H1 (cell line): ENCODE measurements at regions not wholly inside any gene's neighbourhood (a gene's known extent, or its start where the extent isn't known, plus 50 kb on each side); places are given as distances from the start of the nearest gene placed in this dataset.

Experiments
- CTCF ChIA-PET: fragments of 300-600 bp; sonication (Branson Sonifier 250); formaldehyde crosslinking; loops from one replicate; lab custom pipeline; 2021; ENCODE audit not compliant: partially characterized antibody; lab: Charles Lee
- POLR2A ChIA-PET: fragments of 300-600 bp; sonication (Branson Sonifier 250); formaldehyde crosslinking; loops from one replicate; lab custom pipeline; 2021; ENCODE audit warnings: inconsistent platforms; ENCODE audit not compliant: partially characterized antibody; lab: Charles Lee
- DNase-seq, 2 experiments: peaks; one replicate each; pipeline versions ENCODE4 v3.0.0 to v3.0.0-alpha.2; 2010 to 2022; ENCODE audit warnings: low spot score in 2 of 2, low read depth in 1 of 2, mixed read lengths in 1 of 2
- FAIRE-seq: peaks from 2 replicates; lab custom pipeline; 2011; peaks lifted over from hg19 to GRCh38; lab: Jason Lieb, UNC
- H2AFZ ChIP-seq: 2 replicates; pipeline ENCODE4 v1.8.1; 2012; ENCODE audit warnings: low read length, inconsistent platforms
- H2AK5ac ChIP-seq: 2 replicates; pipeline ENCODE4 v1.6.1; 2013; ENCODE audit warnings: low read depth, low read length
- H2BK120ac ChIP-seq: replicated peaks from 2 replicates; pipeline ENCODE3; 2013; ENCODE audit warnings: low read depth, low read length, inconsistent platforms
- H2BK12ac ChIP-seq: 2 replicates; pipeline ENCODE4 v1.6.1; 2013; ENCODE audit warnings: low read depth, low read length
- H2BK15ac ChIP-seq: 2 replicates; pipeline ENCODE4 v1.6.1; 2013; ENCODE audit warnings: low read length
- H2BK20ac ChIP-seq: 2 replicates; pipeline ENCODE4 v1.6.1; 2013; ENCODE audit warnings: low read length
- H2BK5ac ChIP-seq: 2 replicates; pipeline ENCODE4 v1.6.1; 2013; ENCODE audit warnings: low read depth, low read length
- H3K14ac ChIP-seq: 2 replicates; pipeline ENCODE4 v1.6.1; 2013; ENCODE audit warnings: inconsistent platforms; ENCODE audit not compliant: insufficient read length
- H3K18ac ChIP-seq: 2 replicates; pipeline ENCODE4 v1.6.1; 2013; ENCODE audit warnings: low read length; ENCODE audit errors: extremely low read depth
- H3K23ac ChIP-seq: 2 replicates; pipeline ENCODE4 v1.6.1; 2013; ENCODE audit warnings: inconsistent platforms; ENCODE audit not compliant: insufficient read length
- H3K23me2 ChIP-seq: 2 replicates; pipeline ENCODE4 v1.6.1; 2013; ENCODE audit warnings: low read depth, low read length
- H3K27ac ChIP-seq: 2 replicates; pipeline ENCODE4 v1.6.1; 2011; ENCODE audit warnings: low read depth, low read length, inconsistent platforms
- H3K27me3 ChIP-seq, 4 experiments: replicated peaks in 1 of 4; 1 replicate in 1 of 4; 2 replicates in 3 of 4; pipeline versions ENCODE4 v1.6.1 to v1.8.1; 2011 to 2013; ENCODE audit warnings: low read length in 3 of 4, mild to moderate bottlenecking in 3 of 4, inconsistent platforms in 2 of 4, mixed read lengths in 2 of 4, moderate library complexity in 1 of 4; ENCODE audit not compliant: control insufficient read depth in 3 of 4, insufficient read depth in 3 of 4; ENCODE audit errors: extremely low read depth in 1 of 4
- H3K36me3 ChIP-seq, 4 experiments: 2 replicates each; pipeline versions ENCODE4 v1.6.1 to v1.8.1; 2011 to 2013; ENCODE audit warnings: mild to moderate bottlenecking in 4 of 4, low read length in 3 of 4, moderate library complexity in 2 of 4, control low read depth in 1 of 4, inconsistent platforms in 1 of 4; ENCODE audit not compliant: insufficient read depth in 4 of 4, control insufficient read depth in 2 of 4
- H3K4ac ChIP-seq: replicated peaks from 2 replicates; pipeline ENCODE3; 2013; ENCODE audit warnings: low read length, low read depth, mixed read lengths, inconsistent platforms; ENCODE audit not compliant: insufficient read length
- H3K4me1 ChIP-seq, 4 experiments: replicated peaks in 1 of 4; 1 replicate in 1 of 4; 2 replicates in 3 of 4; pipeline versions ENCODE4 v1.6.1 to v1.8.1; 2011 to 2013; ENCODE audit warnings: low read length in 3 of 4, inconsistent platforms in 2 of 4, mixed read lengths in 1 of 4; ENCODE audit not compliant: insufficient read depth in 4 of 4, control insufficient read depth in 3 of 4
- H3K4me2 ChIP-seq, 2 experiments: 2 replicates each; pipeline versions ENCODE4 v1.6.1 to v1.8.1; 2011 to 2013; ENCODE audit warnings: low read depth in 2 of 2, low read length in 2 of 2, control low read depth in 1 of 2, inconsistent platforms in 1 of 2, mild to moderate bottlenecking in 1 of 2; ENCODE audit not compliant: insufficient read depth in 1 of 2
- H3K4me3 ChIP-seq, 4 experiments: fragments of 200-600, 300-600 bp in 1 of 4; sonication (generic), shearing (Covaris generic), sonication (Bioruptor Twin) in 1 of 4; 2 replicates each; pipeline versions ENCODE4 v1.5.1 to v1.8.1; 2011 to 2016; ENCODE audit warnings: low read length in 4 of 4, low read depth in 3 of 4, control low read depth in 2 of 4, inconsistent platforms in 2 of 4, mild to moderate bottlenecking in 2 of 4, mixed read lengths in 1 of 4, moderate library complexity in 1 of 4; ENCODE audit not compliant: insufficient read depth in 2 of 4; ENCODE audit errors: extremely low read depth in 1 of 4
- H3K56ac ChIP-seq: replicated peaks from 2 replicates; pipeline ENCODE3; 2013; ENCODE audit warnings: low read depth, mild to moderate bottlenecking, mixed read lengths, low read length, inconsistent platforms; ENCODE audit not compliant: insufficient read length
- H3K79me1 ChIP-seq: 2 replicates; pipeline ENCODE4 v1.6.1; 2013; ENCODE audit warnings: low read depth, low read length, control low read depth
- H3K79me2 ChIP-seq, 2 experiments: 2 replicates each; pipeline versions ENCODE4 v1.6.1 to v1.8.1; 2012 to 2013; ENCODE audit warnings: low read length in 2 of 2, mild to moderate bottlenecking in 2 of 2, inconsistent platforms in 1 of 2; ENCODE audit not compliant: insufficient read depth in 2 of 2, control insufficient read depth in 1 of 2
- H3K9ac ChIP-seq, 4 experiments: replicated peaks in 1 of 4; 1 replicate in 1 of 4; 2 replicates in 3 of 4; pipeline versions ENCODE4 v1.6.1 to v1.8.1; 2011 to 2013; ENCODE audit warnings: low read depth in 3 of 4, low read length in 3 of 4, control low read depth in 2 of 4, mild to moderate bottlenecking in 2 of 4, moderate library complexity in 2 of 4, inconsistent platforms in 1 of 4; ENCODE audit errors: extremely low read depth in 1 of 4
- H3K9me3 ChIP-seq, 2 experiments: 2 replicates each; pipeline versions ENCODE4 v1.6.1 to v1.8.1; 2012 to 2013; ENCODE audit warnings: mild to moderate bottlenecking in 2 of 2, moderate library complexity in 2 of 2, control low read depth in 1 of 2, inconsistent platforms in 1 of 2, low read depth in 1 of 2, low read length in 1 of 2, mixed read lengths in 1 of 2; ENCODE audit not compliant: insufficient read depth in 2 of 2
- H4K20me1 ChIP-seq, 2 experiments: replicated peaks in 1 of 2; 2 replicates each; pipeline versions ENCODE3 to v1.8.1; 2011 to 2013; ENCODE audit warnings: inconsistent platforms in 2 of 2, low read length in 2 of 2, mild to moderate bottlenecking in 1 of 2; ENCODE audit not compliant: insufficient read depth in 2 of 2, control insufficient read depth in 1 of 2
- H4K5ac ChIP-seq: 2 replicates; pipeline ENCODE4 v1.6.1; 2013; ENCODE audit warnings: low read length, low read depth, mixed read lengths, inconsistent platforms; ENCODE audit not compliant: insufficient read length
- H4K8ac ChIP-seq: 2 replicates; pipeline ENCODE4 v1.8.0; 2013; ENCODE audit warnings: mild to moderate bottlenecking, moderate library complexity, low read length, inconsistent platforms; ENCODE audit not compliant: insufficient read depth; ENCODE audit errors: extremely low read depth
- H4K91ac ChIP-seq: replicated peaks from 2 replicates; pipeline ENCODE3; 2013; ENCODE audit warnings: low read length, mixed read lengths, inconsistent platforms; ENCODE audit not compliant: insufficient read length
- ASH2L ChIP-seq: fragments of 200-600, 300-600 bp; sonication (generic); IDR thresholded peaks from one replicate; pipeline ENCODE4 v1.7.1; 2017; ENCODE audit warnings: low read length
- CHD2 ChIP-seq: IDR thresholded peaks from 2 replicates; pipeline ENCODE4 v1.6.1; 2012; ENCODE audit warnings: low read length, improper control_type of control experiment
- EZH2 ChIP-seq: fragments of 200-600 bp; sonication (generic); IDR thresholded peaks from 2 replicates; pipeline ENCODE4 v1.7.1; 2012; ENCODE audit warnings: low read depth, mild to moderate bottlenecking, moderate library complexity, low read length, inconsistent platforms; ENCODE audit not compliant: severe bottlenecking
- FOSL1 ChIP-seq: IDR thresholded peaks from 2 replicates; pipeline ENCODE4 v1.6.1; 2011; ENCODE audit warnings: mild to moderate bottlenecking, low read depth, low read length, moderate library complexity; ENCODE audit not compliant: insufficient read depth
- GABPA ChIP-seq: IDR thresholded peaks from 2 replicates; pipeline ENCODE4 v1.6.1; 2011; ENCODE audit warnings: mild to moderate bottlenecking, low read length, moderate library complexity, borderline replicate concordance; ENCODE audit not compliant: insufficient read depth
- JUND ChIP-seq: IDR thresholded peaks from 2 replicates; pipeline ENCODE4 v1.6.1; 2011; ENCODE audit warnings: mild to moderate bottlenecking, improper control_type of control experiment, low read length
- KDM1A ChIP-seq: fragments of 200-600, 300-600 bp; sonication (generic); IDR thresholded peaks from 2 replicates; pipeline ENCODE4 v1.7.1; 2016; ENCODE audit warnings: mild to moderate bottlenecking, low read length, borderline replicate concordance
- KDM4A ChIP-seq: IDR thresholded peaks from one replicate; pipeline ENCODE4 v1.7.1; 2012; ENCODE audit warnings: low read depth, mild to moderate bottlenecking, moderate library complexity, low read length, inconsistent platforms; ENCODE audit not compliant: severe bottlenecking
- KDM5A ChIP-seq: fragments of 200-600 bp; IDR thresholded peaks from 2 replicates; pipeline ENCODE4 v1.7.1; 2012; ENCODE audit warnings: mild to moderate bottlenecking, low read length, inconsistent platforms, mixed read lengths
- MAFK ChIP-seq: IDR thresholded peaks from 2 replicates; pipeline ENCODE4 v1.6.1; 2012; ENCODE audit warnings: low read depth, mild to moderate bottlenecking, improper control_type of control experiment, low read length
- PHF8 ChIP-seq: fragments of 200-600 bp; sonication (generic); conservative IDR thresholded peaks from 2 replicates; pipeline ENCODE4 v1.7.1; 2012; ENCODE audit warnings: low read depth, mild to moderate bottlenecking, inconsistent platforms, low read length, moderate library complexity
- POU5F1 ChIP-seq: IDR thresholded peaks from 2 replicates; pipeline ENCODE4 v1.6.1; 2011; ENCODE audit warnings: low read depth, mild to moderate bottlenecking, low read length, moderate library complexity
- RNF2 ChIP-seq: fragments of 200-900, 300-1000 bp; sonication (generic); IDR thresholded peaks from 2 replicates; pipeline ENCODE4 v1.7.1; 2016; ENCODE audit warnings: borderline replicate concordance, low read depth, mild to moderate bottlenecking, antibody characterized with exemption, low read length; ENCODE audit not compliant: poor library complexity, severe bottlenecking; ENCODE audit errors: missing control alignments
- TAF1 ChIP-seq: IDR thresholded peaks from 2 replicates; pipeline ENCODE4 v1.6.1; 2011; ENCODE audit warnings: mild to moderate bottlenecking, low read depth, low read length
- TBP ChIP-seq: IDR thresholded peaks from 2 replicates; pipeline ENCODE4 v1.6.1; 2011; ENCODE audit warnings: low read depth, low read length, improper control_type of control experiment
- WGBS, 2 experiments: shearing (Covaris generic) in 1 of 2; methylation state at CpG; one replicate each; pipeline versions ENCODE4 v1.1.6 to v1.1.7; 2013 to 2015; ENCODE audit warnings: low lambda C conversion rate in 2 of 2, mixed read lengths in 2 of 2, inconsistent platforms in 1 of 2, low coverage in 1 of 2, missing lambda C conversion rate in 1 of 2; ENCODE audit not compliant: insufficient replicate concordance in 2 of 2, insufficient coverage in 1 of 2, insufficient read length in 1 of 2; ENCODE audit errors: extremely low coverage in 1 of 2, missing lambda C conversion rate in 1 of 2; 5-methylcytosine and 5-hydroxymethylcytosine counted together

DNA sequence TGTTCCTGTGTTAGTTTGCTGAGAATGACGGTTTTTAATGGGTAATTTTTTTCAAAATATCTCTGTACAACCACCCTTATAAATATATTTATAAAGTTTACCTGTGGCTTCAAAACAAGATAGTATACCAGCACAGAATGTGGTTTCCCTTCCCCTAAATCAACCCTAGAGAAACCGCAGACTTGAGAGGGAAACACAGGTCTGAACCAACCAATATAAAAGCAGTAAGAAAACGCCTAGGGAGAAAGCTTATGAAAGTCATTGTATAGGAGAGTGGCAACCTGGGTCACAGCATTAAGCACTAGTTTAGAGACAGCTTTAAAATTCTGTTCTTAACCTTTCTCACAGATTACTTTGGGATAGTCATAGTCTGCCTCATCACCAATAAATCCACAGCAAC lies 180.6 kb upstream of the LHX8 start:
- H3K23ac ChIP-seq, result no peak overlapping the region
- FAIRE-seq (no peak), DNase-seq (no peak)
- H3K79me1 ChIP-seq, result no peaks in the 10 kb centered on the region
- POLR2A ChIA-PET, result interaction anchor here (1.1 kb wide), 1 partner anchor 182 kb away, joined by 3 read pairs; no protein-coding TSS in a partner anchor
- H2BK120ac ChIP-seq, result no peak overlapping the region
- H3K4ac ChIP-seq, result no peak overlapping the region
- no peaks in the 10 kb centered on the region for H3K79me2 ChIP-seq
- no peak overlapping the region for H3K9ac ChIP-seq
- no peak overlapping the region for H2AK5ac ChIP-seq
- H3K56ac ChIP-seq, result no peak overlapping the region
- no peak overlapping the region for H2BK5ac ChIP-seq
- no peak overlapping the region for H3K14ac ChIP-seq
- no peak overlapping the region for H3K27ac ChIP-seq
- H2AFZ ChIP-seq, result no peak overlapping the region
- no peaks in the 10 kb centered on the region for H3K4me1 ChIP-seq
- H3K27me3 ChIP-seq, result no peaks in the 10 kb centered on the region
- no peak overlapping the region for H4K91ac ChIP-seq
- WGBS, 2 experiments, result 89% methylated on average over 3 of the region's 3 CpGs; no CpG with 5 or more reads in 1 of the 2 experiments
- H3K9me3 ChIP-seq, result no peaks in the 10 kb centered on the region
- no peak overlapping the region for H4K5ac ChIP-seq
- H2BK15ac ChIP-seq, result no peak overlapping the region
- CTCF ChIA-PET, result no interaction called here
- H3K36me3 ChIP-seq, result no peaks in the 10 kb centered on the region
- no peak overlapping the region for H2BK20ac ChIP-seq
- H3K4me2 ChIP-seq, result no peak overlapping the region
- H3K23me2 ChIP-seq, result no peaks in the 10 kb centered on the region
- no peak overlapping the region for H3K18ac ChIP-seq
- no peak overlapping the region for H4K8ac ChIP-seq
- no peak overlapping the region for H3K4me3 ChIP-seq
- no peak overlapping the region for H2BK12ac ChIP-seq
- no peaks in the 10 kb centered on the region for H4K20me1 ChIP-seq
- TF ChIP-seq RNF2, result no peak
- TF ChIP-seq EZH2, result no peak
- TF ChIP-seq FOSL1, result no peak
- TF ChIP-seq POU5F1, result no peak
- no peak for TF ChIP-seq JUND
- no peak for TF ChIP-seq PHF8
- TF ChIP-seq MAFK, result no peak
- no peak for TF ChIP-seq KDM1A
- TF ChIP-seq KDM4A, result no peak
- no peak for TF ChIP-seq CHD2
- no peak for TF ChIP-seq ASH2L
- TF ChIP-seq TBP, result no peak
- TF ChIP-seq KDM5A, result no peak
- no peak for TF ChIP-seq GABPA
- no peak for TF ChIP-seq TAF1
